Endodermal cell (in vitro differentiated cells): ENCODE measurements at regions not wholly inside any gene's neighbourhood (a gene's known extent, or its start where the extent isn't known, plus 50 kb on each side); places are given as distances from the start of the nearest gene placed in this dataset.
"Not testable (repeated sequence)": the region's sequence is repeated elsewhere in the genome, so short reads cannot be mapped to it uniquely, and the experiment has no call there.

Source experiments
- DNase-seq: peaks from one replicate; pipeline ENCODE4 v3.0.0-alpha.2; 2017
- H3K27ac ChIP-seq: 2 replicates; pipeline ENCODE4 v1.5.1; 2013; ENCODE audit warnings: mild to moderate bottlenecking, low read depth, low read length, moderate library complexity
- H3K27me3 ChIP-seq: 2 replicates; pipeline ENCODE4 v1.6.1; 2013; ENCODE audit warnings: mild to moderate bottlenecking, low read length, moderate library complexity; ENCODE audit not compliant: insufficient read depth, control insufficient read depth, poor library complexity, severe bottlenecking
- H3K36me3 ChIP-seq: 2 replicates; pipeline ENCODE4 v1.7.0; 2013; ENCODE audit warnings: mild to moderate bottlenecking, low read length, moderate library complexity; ENCODE audit not compliant: control insufficient read depth, insufficient read depth
- H3K4me1 ChIP-seq: one replicate; pipeline ENCODE4 v1.7.0; 2013; ENCODE audit warnings: low read length; ENCODE audit not compliant: control insufficient read depth, insufficient read depth
- H3K4me3 ChIP-seq: 2 replicates; pipeline ENCODE4 v1.5.1; 2013; ENCODE audit warnings: mild to moderate bottlenecking, low read length, moderate library complexity
- H3K9ac ChIP-seq: 2 replicates; pipeline ENCODE4 v1.6.1; 2013; ENCODE audit warnings: mild to moderate bottlenecking, low read length, moderate library complexity; ENCODE audit not compliant: poor library complexity, severe bottlenecking; ENCODE audit errors: extremely low read depth
- H3K9me3 ChIP-seq: 2 replicates; pipeline ENCODE4 v1.6.1; 2013; ENCODE audit warnings: mild to moderate bottlenecking, low read length, moderate library complexity; ENCODE audit not compliant: control insufficient read depth
- H3K27ac Mint-ChIP-seq: 2 replicates; pipeline ENCODE4 v1.8.0; 2020; ENCODE audit warnings: mixed read lengths
- H3K27me3 Mint-ChIP-seq: 2 replicates; pipeline ENCODE4 v1.8.0; 2021; ENCODE audit warnings: mild to moderate bottlenecking, mixed read lengths; ENCODE audit not compliant: insufficient read depth
- H3K36me3 Mint-ChIP-seq: 2 replicates; pipeline ENCODE4 v1.8.0; 2020; ENCODE audit warnings: low read depth, mixed read lengths
- H3K4me1 Mint-ChIP-seq: 2 replicates; pipeline ENCODE4 v1.8.0; 2020; ENCODE audit warnings: mixed read lengths
- H3K4me3 Mint-ChIP-seq: 2 replicates; pipeline ENCODE4 v1.8.0; 2020; ENCODE audit warnings: mild to moderate bottlenecking, moderate library complexity, mixed read lengths
- H3K9me3 Mint-ChIP-seq: 2 replicates; pipeline ENCODE4 v1.8.0; 2020; ENCODE audit warnings: mild to moderate bottlenecking, mixed read lengths
- CTCF ChIP-seq: fragments of 200-600 bp; sonication (generic); conservative IDR thresholded peaks from 2 replicates; pipeline ENCODE4 v1.5.0; 2021; ENCODE audit warnings: antibody characterized with exemption, mild to moderate bottlenecking
- WGBS, 2 experiments: methylation state at CpG; one replicate each; pipeline versions ENCODE4 v1.1.5 to v1.1.7; 2013; ENCODE audit warnings: missing lambda C conversion rate in 2 of 2, mixed read lengths in 1 of 2; ENCODE audit not compliant: insufficient coverage in 1 of 2, insufficient read length in 1 of 2; 5-methylcytosine and 5-hydroxymethylcytosine counted together

DNA sequence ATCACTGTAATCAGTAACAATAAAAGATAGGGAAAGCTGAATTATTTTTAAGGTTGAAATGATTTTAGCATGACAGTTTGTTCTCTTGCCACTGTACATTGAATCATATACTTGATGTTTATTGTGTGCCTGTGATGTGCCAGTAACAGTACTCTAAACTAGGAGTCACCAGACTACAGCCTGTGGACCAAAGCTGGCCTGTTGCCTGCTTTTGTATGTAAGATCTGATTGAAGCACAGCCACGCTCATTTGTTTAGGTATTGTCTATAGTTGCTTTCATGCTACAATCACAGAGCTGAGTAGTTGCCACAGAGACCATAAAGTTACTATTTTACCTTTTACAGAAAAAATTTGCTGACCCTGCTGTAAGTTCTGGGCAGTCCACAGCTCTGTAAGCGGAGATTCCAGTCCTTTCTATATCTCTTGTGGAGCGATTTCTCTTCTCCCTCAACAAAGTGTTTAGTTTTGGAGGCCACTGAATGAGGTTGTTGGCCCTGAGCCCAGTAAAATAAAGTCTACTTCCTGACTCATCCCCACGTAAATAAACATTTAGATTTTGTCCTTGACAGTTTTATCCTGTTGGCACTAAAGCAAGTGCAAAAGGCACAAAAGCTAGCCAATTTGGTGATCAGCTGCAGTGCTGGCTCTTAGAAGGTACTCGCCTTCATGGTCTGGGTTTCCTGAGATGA, 173.7 kb upstream of the VKORC1L1 start:
- H3K4me3 ChIP-seq, H3K27ac Mint-ChIP-seq, H3K9me3 Mint-ChIP-seq, H3K36me3 Mint-ChIP-seq, H3K27ac ChIP-seq, H3K27me3 Mint-ChIP-seq, H3K9ac ChIP-seq, H3K9me3 ChIP-seq, DNase-seq, H3K4me1 ChIP-seq, H3K4me1 Mint-ChIP-seq, H3K27me3 ChIP-seq, H3K4me3 Mint-ChIP-seq, H3K36me3 ChIP-seq: not testable (repeated sequence)
- no CpG with 5 or more reads among the region's 5 CpGs for WGBS, 2 experiments

- not testable (repeated sequence) for H3K4me1 Mint-ChIP-seq, H3K27ac Mint-ChIP-seq, H3K4me3 Mint-ChIP-seq, H3K36me3 ChIP-seq, H3K36me3 Mint-ChIP-seq, H3K9ac ChIP-seq, H3K27me3 Mint-ChIP-seq, H3K4me3 ChIP-seq, H3K4me1 ChIP-seq, H3K27me3 ChIP-seq, H3K9me3 ChIP-seq, H3K27ac ChIP-seq, DNase-seq, H3K9me3 Mint-ChIP-seq
- WGBS, 2 experiments, result 100% methylated on average over 2 of the region's 6 CpGs; no CpG with 5 or more reads in 1 of the 2 experiments
Measured at GRCh38 chr7:65699715-65700356, 173.0 kb upstream of the VKORC1L1 start.

DNA sequence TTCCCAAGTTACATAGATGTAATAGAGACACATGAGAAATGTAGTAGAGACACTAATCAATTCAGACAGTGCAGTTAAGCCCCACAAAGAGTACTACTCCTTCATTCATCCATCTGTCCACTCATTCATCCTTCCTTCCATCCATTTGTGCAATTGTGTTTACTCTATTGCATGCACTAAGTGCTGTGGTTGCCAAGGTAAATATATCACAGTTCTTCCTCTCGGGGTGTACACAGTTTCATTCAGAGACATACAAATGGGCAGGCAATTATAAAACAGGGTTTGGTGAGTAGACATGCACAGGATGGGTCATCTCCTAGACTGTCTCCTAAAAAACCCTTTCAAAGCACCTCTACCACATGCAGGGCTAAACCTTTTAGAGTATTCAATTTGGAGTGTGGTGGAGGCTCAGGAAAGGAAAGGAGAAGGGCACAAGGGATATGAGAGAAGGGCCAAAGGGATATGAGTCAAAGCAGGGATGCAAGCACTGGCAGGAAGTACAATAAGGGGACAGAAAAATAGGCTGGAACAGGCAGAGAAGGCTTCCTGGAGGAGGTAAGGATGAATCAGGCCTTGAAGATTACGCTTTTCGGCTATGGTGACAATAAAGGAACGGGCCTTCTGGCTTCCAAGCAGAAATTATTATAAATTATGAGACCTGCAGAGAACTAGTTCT, 153.6 kb upstream of the VKORC1L1 start:
- not testable (repeated sequence) for H3K9me3 ChIP-seq, H3K9ac ChIP-seq, H3K4me1 Mint-ChIP-seq, H3K4me1 ChIP-seq, H3K36me3 ChIP-seq, H3K9me3 Mint-ChIP-seq, DNase-seq, H3K27ac ChIP-seq, H3K4me3 ChIP-seq, H3K27me3 ChIP-seq, H3K36me3 Mint-ChIP-seq, H3K27ac Mint-ChIP-seq, H3K4me3 Mint-ChIP-seq, H3K27me3 Mint-ChIP-seq
- 86% methylated on average over 4 of the region's 4 CpGs; no CpG with 5 or more reads in 1 of the 2 experiments for WGBS, 2 experiments

DNA sequence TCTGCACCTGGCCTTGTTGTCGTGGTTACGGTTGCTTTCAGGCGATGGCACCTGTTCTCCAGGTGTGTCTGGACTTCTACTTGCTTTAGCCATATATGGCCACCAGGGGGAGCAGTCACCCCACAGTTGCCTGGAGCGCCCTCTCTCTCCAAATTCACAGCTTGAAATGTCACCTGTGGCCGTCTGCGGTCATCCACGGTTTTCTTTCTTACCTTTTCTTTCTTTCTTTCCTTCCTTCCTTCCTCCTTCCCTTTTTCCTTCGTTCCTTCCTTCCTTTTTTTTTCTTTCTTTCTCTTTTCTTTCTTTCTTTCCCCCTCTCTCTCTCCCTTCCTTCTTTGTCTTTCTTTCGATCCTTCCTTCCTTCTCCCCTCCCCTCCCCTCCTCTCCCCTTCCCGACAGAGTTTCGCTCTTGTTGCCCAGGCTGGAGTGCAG, 150.5 kb upstream of the VKORC1L1 start:
- Mint-ChIP-seq H3K9me3 (peaks cover 3% of the 10 kb centered on the region), H3K4me1 (no peaks in the 10 kb centered on the region), H3K27ac (no peak overlapping the region), H3K4me3 (no peak overlapping the region), H3K27me3 (no peaks in the 10 kb centered on the region), H3K36me3 (peaks cover 9% of the 10 kb centered on the region)
- peak; percentile 94 for TF ChIP-seq CTCF
- 39 to 54% methylated on average over 4 to 10 of the region's 11 CpGs for WGBS, 2 experiments
- Histone ChIP-seq H3K4me1 (no peaks in the 10 kb centered on the region), H3K36me3 (peaks cover 3% of the 10 kb centered on the region), H3K9ac (no peak overlapping the region), H3K4me3 (no peak overlapping the region), H3K27me3 (no peaks in the 10 kb centered on the region), H3K9me3 (no peaks in the 10 kb centered on the region), H3K27ac (no peak overlapping the region)
- peak; percentile 89 for DNase-seq

GRCh38 chr7:65727182-65727581, 145.7 kb upstream of the VKORC1L1 start:
- not testable (repeated sequence) for H3K4me1 Mint-ChIP-seq, H3K9me3 ChIP-seq, DNase-seq, H3K4me1 ChIP-seq, H3K27ac Mint-ChIP-seq, H3K4me3 ChIP-seq, H3K9me3 Mint-ChIP-seq, H3K4me3 Mint-ChIP-seq, H3K36me3 ChIP-seq, H3K27ac ChIP-seq, H3K36me3 Mint-ChIP-seq, H3K9ac ChIP-seq, H3K27me3 ChIP-seq, H3K27me3 Mint-ChIP-seq
- WGBS, 2 experiments, result 88 to 92% methylated on average over 3 to 4 of the region's 4 CpGs
